ENCODE measurements at regions not wholly inside any gene's neighbourhood (a gene's known extent, or its start where the extent isn't known, plus 50 kb on each side); places are given as distances from the start of the nearest gene placed in this dataset.

GRCh38 chr17:33804401-33804800 is 450.7 kb upstream of the CCL2 start:
- TF ChIP-seq TAF1 (IDR thresholded peaks at IDR 0.05; ENCODE audit: low read depth) = no peak
- no peak for TF ChIP-seq TEAD4 (IDR thresholded peaks at IDR 0.05)
- TF ChIP-seq, protein P1, sequence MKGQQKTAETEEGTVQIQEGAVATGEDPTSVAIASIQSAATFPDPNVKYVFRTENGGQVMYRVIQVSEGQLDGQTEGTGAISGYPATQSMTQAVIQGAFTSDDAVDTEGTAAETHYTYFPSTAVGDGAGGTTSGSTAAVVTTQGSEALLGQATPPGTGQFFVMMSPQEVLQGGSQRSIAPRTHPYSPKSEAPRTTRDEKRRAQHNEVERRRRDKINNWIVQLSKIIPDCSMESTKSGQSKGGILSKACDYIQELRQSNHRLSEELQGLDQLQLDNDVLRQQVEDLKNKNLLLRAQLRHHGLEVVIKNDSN (IDR thresholded peaks at IDR 0.05) = no peak
- TF ChIP-seq EGR1 (IDR thresholded peaks at IDR 0.05) = no peak

DNA sequence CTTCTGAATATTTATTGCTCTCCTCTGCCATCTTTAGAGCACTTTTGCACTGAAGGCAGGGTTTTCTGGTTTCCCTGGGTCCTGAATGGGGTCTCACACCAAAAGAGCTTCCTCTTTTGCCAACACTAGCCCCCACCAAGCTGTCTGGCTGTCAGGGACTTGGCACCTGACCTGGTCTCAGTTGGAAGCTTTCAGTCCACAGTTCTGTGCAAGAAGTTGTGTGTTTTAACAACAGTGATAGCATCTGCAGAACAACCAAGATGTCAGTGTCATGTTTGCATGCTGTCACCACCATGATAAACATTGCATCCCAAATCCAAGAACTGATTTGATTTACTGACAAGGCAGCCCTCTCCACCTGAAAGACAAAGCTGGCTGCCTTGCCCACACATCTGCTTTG is 448.5 kb upstream of the CCL2 start:
- TF ChIP-seq RAD21 (IDR thresholded peaks at IDR 0.05; ENCODE audit: low read depth) (no peak), TCF12 (IDR thresholded peaks at IDR 0.05; ENCODE audit: low read depth) (no peak), CEBPB (IDR thresholded peaks at IDR 0.05) (no peak), TAF1 (IDR thresholded peaks at IDR 0.05; ENCODE audit: low read depth) (no peak), YY1 (IDR thresholded peaks at IDR 0.05; ENCODE audit: low read depth) (no peak), NFIC (IDR thresholded peaks at IDR 0.05) (no peak), EGR1 (IDR thresholded peaks at IDR 0.05) (no peak), EP300 (IDR thresholded peaks at IDR 0.05; ENCODE audit: borderline replicate concordance) (no peak), CREB1 (IDR thresholded peaks at IDR 0.05; ENCODE audit: low read depth) (no peak), ZBTB7A (IDR thresholded peaks at IDR 0.05; ENCODE audit: low read depth) (no peak), FOXM1 (IDR thresholded peaks at IDR 0.05; ENCODE audit: borderline replicate concordance, low read depth) (no peak), TEAD4 (IDR thresholded peaks at IDR 0.05) (no peak)
- TF ChIP-seq, protein P1 (IDR thresholded peaks at IDR 0.05) = no peak
- TF ChIP-seq, protein P2, sequence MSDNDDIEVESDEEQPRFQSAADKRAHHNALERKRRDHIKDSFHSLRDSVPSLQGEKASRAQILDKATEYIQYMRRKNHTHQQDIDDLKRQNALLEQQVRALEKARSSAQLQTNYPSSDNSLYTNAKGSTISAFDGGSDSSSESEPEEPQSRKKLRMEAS (IDR thresholded peaks at IDR 0.05) = no peak
- TF ChIP-seq, protein P3, sequence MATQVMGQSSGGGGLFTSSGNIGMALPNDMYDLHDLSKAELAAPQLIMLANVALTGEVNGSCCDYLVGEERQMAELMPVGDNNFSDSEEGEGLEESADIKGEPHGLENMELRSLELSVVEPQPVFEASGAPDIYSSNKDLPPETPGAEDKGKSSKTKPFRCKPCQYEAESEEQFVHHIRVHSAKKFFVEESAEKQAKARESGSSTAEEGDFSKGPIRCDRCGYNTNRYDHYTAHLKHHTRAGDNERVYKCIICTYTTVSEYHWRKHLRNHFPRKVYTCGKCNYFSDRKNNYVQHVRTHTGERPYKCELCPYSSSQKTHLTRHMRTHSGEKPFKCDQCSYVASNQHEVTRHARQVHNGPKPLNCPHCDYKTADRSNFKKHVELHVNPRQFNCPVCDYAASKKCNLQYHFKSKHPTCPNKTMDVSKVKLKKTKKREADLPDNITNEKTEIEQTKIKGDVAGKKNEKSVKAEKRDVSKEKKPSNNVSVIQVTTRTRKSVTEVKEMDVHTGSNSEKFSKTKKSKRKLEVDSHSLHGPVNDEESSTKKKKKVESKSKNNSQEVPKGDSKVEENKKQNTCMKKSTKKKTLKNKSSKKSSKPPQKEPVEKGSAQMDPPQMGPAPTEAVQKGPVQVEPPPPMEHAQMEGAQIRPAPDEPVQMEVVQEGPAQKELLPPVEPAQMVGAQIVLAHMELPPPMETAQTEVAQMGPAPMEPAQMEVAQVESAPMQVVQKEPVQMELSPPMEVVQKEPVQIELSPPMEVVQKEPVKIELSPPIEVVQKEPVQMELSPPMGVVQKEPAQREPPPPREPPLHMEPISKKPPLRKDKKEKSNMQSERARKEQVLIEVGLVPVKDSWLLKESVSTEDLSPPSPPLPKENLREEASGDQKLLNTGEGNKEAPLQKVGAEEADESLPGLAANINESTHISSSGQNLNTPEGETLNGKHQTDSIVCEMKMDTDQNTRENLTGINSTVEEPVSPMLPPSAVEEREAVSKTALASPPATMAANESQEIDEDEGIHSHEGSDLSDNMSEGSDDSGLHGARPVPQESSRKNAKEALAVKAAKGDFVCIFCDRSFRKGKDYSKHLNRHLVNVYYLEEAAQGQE (IDR thresholded peaks at IDR 0.05; ENCODE audit: low read depth) = no peak

DNA sequence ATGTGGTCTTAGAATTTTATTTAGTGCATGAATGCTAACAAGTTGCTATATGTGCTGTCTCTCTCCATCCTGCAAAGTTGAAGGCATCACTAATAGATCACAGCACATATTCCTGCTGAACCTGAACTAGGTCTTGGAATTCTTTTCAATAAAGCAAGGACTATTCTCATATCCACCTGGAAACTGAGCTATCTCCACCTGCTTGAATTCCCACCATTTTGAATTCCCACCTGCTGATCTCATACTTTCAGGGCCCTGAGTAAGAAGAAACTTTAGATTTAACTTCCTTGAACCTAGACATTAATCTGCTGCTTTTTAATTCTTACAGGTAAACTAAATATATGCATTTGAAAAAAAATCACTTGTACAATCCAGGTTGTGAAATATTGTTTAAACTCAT is 445.3 kb upstream of the CCL2 start:
- no peak for TF ChIP-seq EP300 (IDR thresholded peaks at IDR 0.05; ENCODE audit: borderline replicate concordance)

DNA sequence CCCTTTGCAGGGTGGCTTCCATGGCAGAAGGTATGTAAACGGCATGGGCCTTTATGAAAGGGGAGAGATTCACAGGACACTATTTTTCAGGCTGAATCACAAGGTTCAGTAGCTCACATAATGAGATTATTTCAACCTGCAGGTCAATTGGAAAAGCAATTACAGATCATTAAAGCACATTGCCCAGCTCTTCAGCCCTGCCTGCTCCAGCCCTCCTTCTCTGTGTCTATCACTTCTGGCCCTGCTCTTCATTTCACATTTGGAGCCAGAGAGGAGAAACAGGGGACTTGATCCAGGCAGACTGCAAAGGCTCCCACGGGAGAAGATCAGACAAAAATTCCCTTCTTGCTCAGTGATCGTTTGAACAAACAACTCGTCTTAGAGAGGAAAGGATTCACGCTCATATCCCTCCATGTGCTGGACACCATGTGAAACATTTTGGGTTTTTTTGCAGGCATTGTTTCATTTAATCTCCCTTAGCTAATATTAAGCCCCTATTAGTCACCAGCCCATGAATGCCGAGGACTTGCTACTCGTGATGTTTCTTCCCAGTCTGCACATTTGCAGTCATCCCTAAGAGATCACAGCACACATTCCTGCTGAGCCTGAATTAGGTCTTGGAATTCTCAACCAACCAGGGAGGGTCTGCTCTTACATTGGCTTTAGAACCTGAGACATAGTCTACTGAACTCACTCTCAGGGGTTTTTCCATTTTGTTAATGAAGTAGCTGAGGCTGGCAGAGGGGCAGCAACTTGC is 443.9 kb upstream of the CCL2 start:
- TF ChIP-seq TAF1 (IDR thresholded peaks at IDR 0.05; ENCODE audit: low read depth) (no peak), YY1 (IDR thresholded peaks at IDR 0.05; ENCODE audit: low read depth) (no peak), FOXM1 (IDR thresholded peaks at IDR 0.05; ENCODE audit: borderline replicate concordance, low read depth) (no peak)
- TF ChIP-seq, protein P3 (IDR thresholded peaks at IDR 0.05; ENCODE audit: low read depth) = no peak

DNA sequence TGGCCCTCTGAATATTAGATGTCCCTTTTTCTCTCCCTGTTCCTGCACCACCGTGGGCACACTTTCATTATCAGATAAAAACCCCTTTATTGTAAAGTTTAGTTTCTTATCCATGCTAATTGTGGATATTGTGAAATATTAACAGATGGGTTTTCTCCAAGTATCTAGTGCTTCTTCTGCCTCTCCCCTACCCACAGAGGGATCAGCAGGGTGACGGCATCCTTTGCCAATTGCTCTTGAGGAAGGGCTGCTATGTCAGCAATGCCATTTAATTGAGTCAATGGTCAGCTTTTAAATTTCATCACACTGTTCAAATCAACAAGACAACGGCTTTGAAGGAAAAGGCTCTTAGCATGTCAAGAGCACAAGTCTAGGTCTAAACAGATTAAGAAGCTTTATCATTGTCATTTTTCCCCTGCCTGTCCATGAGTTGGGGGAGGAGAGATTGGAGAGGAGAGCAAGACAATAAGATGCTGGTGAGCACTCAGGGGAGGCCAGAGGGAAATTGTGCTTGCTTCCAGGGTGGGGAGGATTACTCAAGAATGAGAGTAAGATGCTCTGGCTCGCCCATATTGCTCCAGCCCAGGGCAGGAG is 443.0 kb upstream of the CCL2 start:
- TF ChIP-seq CEBPB (IDR thresholded peaks at IDR 0.05) = no peak
- TF ChIP-seq TCF12 (IDR thresholded peaks at IDR 0.05; ENCODE audit: low read depth) = no peak
- no peak for TF ChIP-seq ZBTB7A (IDR thresholded peaks at IDR 0.05; ENCODE audit: low read depth)
- TF ChIP-seq, protein P2 (IDR thresholded peaks at IDR 0.05) = no peak
- TF ChIP-seq, protein P1 (IDR thresholded peaks at IDR 0.05) = no peak
- no peak for TF ChIP-seq TEAD4 (IDR thresholded peaks at IDR 0.05)
- no peak for TF ChIP-seq RAD21 (IDR thresholded peaks at IDR 0.05; ENCODE audit: low read depth)
- TF ChIP-seq FOXM1 (IDR thresholded peaks at IDR 0.05; ENCODE audit: borderline replicate concordance, low read depth) = no peak
- no peak for TF ChIP-seq CREB1 (IDR thresholded peaks at IDR 0.05; ENCODE audit: low read depth)
- no peak for TF ChIP-seq YY1 (IDR thresholded peaks at IDR 0.05; ENCODE audit: low read depth)
- no peak for TF ChIP-seq EGR1 (IDR thresholded peaks at IDR 0.05)
- TF ChIP-seq TAF1 (IDR thresholded peaks at IDR 0.05; ENCODE audit: low read depth) = no peak
- no peak for TF ChIP-seq NFIC (IDR thresholded peaks at IDR 0.05)
- TF ChIP-seq EP300 (IDR thresholded peaks at IDR 0.05; ENCODE audit: borderline replicate concordance) = no peak

DNA sequence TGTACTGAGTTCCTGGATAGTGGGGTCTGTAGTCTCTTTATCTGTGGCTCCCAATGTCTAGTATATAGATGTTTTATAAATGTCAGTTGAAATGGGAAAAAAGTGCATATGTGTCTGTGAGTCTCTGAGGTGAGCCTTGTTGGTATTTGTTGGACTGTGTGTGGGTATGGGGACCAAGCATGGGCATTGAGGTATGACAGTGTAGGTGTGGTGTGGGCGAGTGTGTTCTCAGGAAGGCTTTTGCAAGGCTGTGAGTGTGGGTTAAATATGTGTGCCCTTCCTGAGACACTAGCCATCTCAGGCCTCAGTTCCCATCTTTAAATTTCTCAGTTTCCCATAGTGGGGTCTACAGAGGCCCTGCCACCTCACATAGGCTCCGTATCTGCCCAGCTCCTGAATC is 440.2 kb upstream of the CCL2 start:
- TF ChIP-seq FOXM1 (IDR thresholded peaks at IDR 0.05; ENCODE audit: borderline replicate concordance, low read depth) (no peak), EP300 (IDR thresholded peaks at IDR 0.05; ENCODE audit: borderline replicate concordance) (no peak), EGR1 (IDR thresholded peaks at IDR 0.05) (no peak), TCF12 (IDR thresholded peaks at IDR 0.05; ENCODE audit: low read depth) (no peak)
- TF ChIP-seq, protein P1 (IDR thresholded peaks at IDR 0.05) = no peak

Data from Ishikawa (cell line).